Neural crest cell (in vitro differentiated cells): ENCODE measurements at regions not wholly inside any gene's neighbourhood (a gene's known extent, or its start where the extent isn't known, plus 50 kb on each side); places are given as distances from the start of the nearest gene placed in this dataset.

Experiments
- DNase-seq: peaks from one replicate; pipeline ENCODE4 v3.0.0; 2021; ENCODE audit warnings: low read depth, mixed read lengths, low spot score
- H3K27ac Mint-ChIP-seq: one replicate; pipeline ENCODE4 v1.8.0; 2021; ENCODE audit warnings: mild to moderate bottlenecking, mixed read lengths; ENCODE audit not compliant: unreplicated experiment
- H3K27me3 Mint-ChIP-seq: 2 replicates; pipeline ENCODE4 v1.8.0; 2021; ENCODE audit warnings: low read depth, mild to moderate bottlenecking, mixed read lengths
- H3K36me3 Mint-ChIP-seq: 2 replicates; pipeline ENCODE4 v1.8.0; 2021; ENCODE audit warnings: low read depth, mild to moderate bottlenecking, mixed read lengths
- H3K4me1 Mint-ChIP-seq: 2 replicates; pipeline ENCODE4 v1.8.0; 2021; ENCODE audit warnings: mixed read lengths
- H3K4me3 Mint-ChIP-seq: one replicate; pipeline ENCODE4 v1.8.0; 2021; ENCODE audit warnings: mild to moderate bottlenecking, mixed read lengths
- H3K9me3 Mint-ChIP-seq: 2 replicates; pipeline ENCODE4 v1.8.0; 2021; ENCODE audit warnings: mixed read lengths
- CTCF ChIP-seq: fragments of 200-600 bp; sonication (generic); conservative IDR thresholded peaks from 2 replicates; pipeline ENCODE4 v1.5.0; 2021; ENCODE audit warnings: antibody characterized with exemption, mild to moderate bottlenecking

GRCh38 chr5:167783145-167783817 is 508.2 kb upstream of the WWC1 start:
- no peak overlapping the region for H3K27ac Mint-ChIP-seq
- no peak overlapping the region for H3K4me3 Mint-ChIP-seq
- H3K27me3 Mint-ChIP-seq = no peaks in the 10 kb centered on the region
- no peaks in the 10 kb centered on the region for H3K4me1 Mint-ChIP-seq
- H3K9me3 Mint-ChIP-seq = peaks cover 4% of the 10 kb centered on the region
- TF ChIP-seq CTCF = no peak
- no peak for DNase-seq
- peaks cover 2% of the 10 kb centered on the region for H3K36me3 Mint-ChIP-seq

GRCh38 chr5:167785106-167785505 is 506.3 kb upstream of the WWC1 start:
- Mint-ChIP-seq H3K27me3 (no peaks in the 10 kb centered on the region), H3K4me3 (no peak overlapping the region), H3K36me3 (no peaks in the 10 kb centered on the region)

GRCh38 chr5:167785901-167786300 is 505.5 kb upstream of the WWC1 start:
- H3K4me3 Mint-ChIP-seq = no peak overlapping the region
- no peaks in the 10 kb centered on the region for H3K27me3 Mint-ChIP-seq
- peaks cover 13% of the 10 kb centered on the region for H3K4me1 Mint-ChIP-seq
- no peak for TF ChIP-seq CTCF
- H3K27ac Mint-ChIP-seq = no peak overlapping the region
- H3K9me3 Mint-ChIP-seq = peaks cover 4% of the 10 kb centered on the region
- H3K36me3 Mint-ChIP-seq = no peaks in the 10 kb centered on the region
- no peak for DNase-seq

More at GRCh38 chr5:167785106-167785505, 506.3 kb upstream of the WWC1 start:
- peaks cover 5% of the 10 kb centered on the region for H3K4me1 Mint-ChIP-seq
- DNase-seq = no peak
- H3K27ac Mint-ChIP-seq = no peak overlapping the region
- TF ChIP-seq CTCF = no peak
- H3K9me3 Mint-ChIP-seq = peaks cover 4% of the 10 kb centered on the region

- no peak overlapping the region for H3K27ac Mint-ChIP-seq
- H3K27me3 Mint-ChIP-seq = no peaks in the 10 kb centered on the region
Measured at GRCh38 chr5:167786871-167787578, 504.4 kb upstream of the WWC1 start.

GRCh38 chr5:167790045-167790444 is 501.4 kb upstream of the WWC1 start:
- Mint-ChIP-seq H3K27ac (no peak overlapping the region), H3K9me3 (peaks cover 4% of the 10 kb centered on the region), H3K27me3 (no peaks in the 10 kb centered on the region), H3K36me3 (no peaks in the 10 kb centered on the region), H3K4me1 (peaks cover 30% of the 10 kb centered on the region), H3K4me3 (no peak overlapping the region)
- no peak for DNase-seq
- TF ChIP-seq CTCF = no peak

More at GRCh38 chr5:167786871-167787578, 504.4 kb upstream of the WWC1 start:
- TF ChIP-seq CTCF = no peak
- Mint-ChIP-seq H3K4me3 (no peak overlapping the region), H3K36me3 (no peaks in the 10 kb centered on the region), H3K9me3 (peaks cover 4% of the 10 kb centered on the region), H3K4me1 (peaks cover 19% of the 10 kb centered on the region)
- no peak for DNase-seq
